B cell (primary cell): ENCODE measurements at regions not wholly inside any gene's neighbourhood (a gene's known extent, or its start where the extent isn't known, plus 50 kb on each side); places are given as distances from the start of the nearest gene placed in this dataset.

ENCODE experiments used
- ATAC-seq: fragments of 200-7000 bp; cut with Tn5 transposase; one replicate; pipeline ENCODE4 v1.10.0; 2021; ENCODE audit warnings: low read depth, mild to moderate bottlenecking, moderate number of reproducible peaks, moderate library complexity
- CTCF ChIA-PET: fragments of 350-600 bp; sonication (Branson Sonifier 250); formaldehyde crosslinking; loops from one replicate; lab custom pipeline; 2021; ENCODE audit warnings: antibody characterized with exemption, inconsistent platforms; lab: Charles Lee
- POLR2A ChIA-PET: fragments of 350-600 bp; sonication (Branson Sonifier 250); formaldehyde crosslinking; loops from one replicate; lab custom pipeline; 2021; ENCODE audit warnings: antibody characterized with exemption; lab: Charles Lee
- DNase-seq: peaks from one replicate; pipeline ENCODE4 v3.0.0; 2013
- H2AFZ ChIP-seq: 2 replicates; pipeline ENCODE4 v1.6.1; 2012; ENCODE audit warnings: mild to moderate bottlenecking, low read depth, low read length; ENCODE audit not compliant: insufficient read depth, poor library complexity, severe bottlenecking
- H3K27ac ChIP-seq, 2 donors: 1 replicate in 1 of 2; 2 replicates in 1 of 2; pipeline ENCODE4 v1.5.1; 2012 to 2013; ENCODE audit warnings: low read length in 2 of 2, mild to moderate bottlenecking in 2 of 2, moderate library complexity in 1 of 2
- H3K27me3 ChIP-seq, 4 experiments: fragments of 200-600 bp in 1 of 4; sonication (generic) in 1 of 4; replicated peaks in 1 of 4; 1 replicate in 2 of 4; 2 replicates in 2 of 4; pipeline versions ENCODE4 v1.6.1 to v1.7.0; 2013 to 2016; ENCODE audit warnings: low read length in 3 of 4, mild to moderate bottlenecking in 2 of 4, mixed read lengths in 1 of 4, moderate library complexity in 1 of 4; ENCODE audit not compliant: insufficient read depth in 4 of 4, control insufficient read depth in 3 of 4; ENCODE audit errors: control extremely low read depth in 1 of 4
- H3K36me3 ChIP-seq, 2 experiments: replicated peaks in 1 of 2; 1 replicate in 1 of 2; 2 replicates in 1 of 2; pipeline versions ENCODE4 v1.6.1 to v1.7.1; 2013; ENCODE audit warnings: low read length in 1 of 2; ENCODE audit not compliant: insufficient read depth in 2 of 2, control insufficient read depth in 1 of 2; ENCODE audit errors: control extremely low read depth in 1 of 2, extremely low read depth in 1 of 2
- H3K4me1 ChIP-seq, 2 donors: fragments of 200-600 bp in 1 of 2; sonication (generic) in 1 of 2; 1 replicate in 1 of 2; 2 replicates in 1 of 2; pipeline versions ENCODE4 v1.5.1 to v1.6.1; 2013 to 2017; ENCODE audit warnings: low read length in 2 of 2; ENCODE audit not compliant: control insufficient read depth in 2 of 2, insufficient read depth in 2 of 2
- H3K4me2 ChIP-seq: replicated peaks from 2 replicates; pipeline ENCODE3; 2012; ENCODE audit warnings: mild to moderate bottlenecking, low read depth, low read length; ENCODE audit not compliant: poor library complexity, severe bottlenecking
- H3K4me3 ChIP-seq, 5 experiments: fragments of 200-600 bp in 1 of 5; sonication (generic) in 1 of 5; 1 replicate in 3 of 5; 2 replicates in 2 of 5; pipeline versions ENCODE4 v1.5.1 to v1.7.0; 2011 to 2016; ENCODE audit warnings: low read length in 4 of 5, mild to moderate bottlenecking in 4 of 5, low read depth in 2 of 5, control low read depth in 1 of 5, moderate library complexity in 1 of 5; ENCODE audit not compliant: insufficient read depth in 1 of 5; ENCODE audit errors: control extremely low read depth in 1 of 5, extremely low read depth in 1 of 5
- H3K79me2 ChIP-seq: fragments of 200-600 bp; sonication (generic); one replicate; pipeline ENCODE4 v1.6.0; 2016; ENCODE audit warnings: low read length; ENCODE audit not compliant: control insufficient read depth, insufficient read depth
- H3K9ac ChIP-seq: fragments of 200-600 bp; sonication (generic); 2 replicates; pipeline ENCODE4 v1.6.1; 2017; ENCODE audit warnings: mild to moderate bottlenecking, low read length, moderate library complexity
- H3K9me3 ChIP-seq, 3 donors: one replicate each; pipeline versions ENCODE4 v1.6.1 to v1.7.1; 2013; ENCODE audit warnings: low read length in 2 of 3; ENCODE audit not compliant: control insufficient read depth in 2 of 3, insufficient read depth in 1 of 3; ENCODE audit errors: control extremely low read depth in 1 of 3
- H4K20me1 ChIP-seq: 2 replicates; pipeline ENCODE4 v1.6.0; 2012; ENCODE audit warnings: mild to moderate bottlenecking, low read length; ENCODE audit not compliant: insufficient read depth, control insufficient read depth, poor library complexity, severe bottlenecking
- H3K27ac Mint-ChIP-seq: one replicate; pipeline ENCODE4 v1.8.0; 2021; ENCODE audit warnings: mixed read lengths
- H3K27me3 Mint-ChIP-seq: one replicate; pipeline ENCODE4 v1.8.0; 2021; ENCODE audit warnings: mixed read lengths
- H3K4me1 Mint-ChIP-seq: one replicate; pipeline ENCODE4 v1.8.0; 2021; ENCODE audit warnings: mixed read lengths
- H3K4me3 Mint-ChIP-seq: one replicate; pipeline ENCODE4 v1.8.0; 2021; ENCODE audit warnings: mixed read lengths
- H3K9me3 Mint-ChIP-seq: one replicate; pipeline ENCODE4 v1.8.0; 2022; ENCODE audit warnings: mixed read lengths; ENCODE audit not compliant: insufficient read depth
- EZH2 ChIP-seq: IDR thresholded peaks from 2 replicates; pipeline ENCODE4 v1.6.1; 2012; ENCODE audit warnings: borderline replicate concordance, low read depth, mild to moderate bottlenecking, moderate library complexity, low read length; ENCODE audit not compliant: insufficient read depth, poor library complexity, severe bottlenecking
- WGBS: methylation state at CpG from one replicate; pipeline ENCODE4 v1.1.5; 2013; ENCODE audit warnings: missing lambda C conversion rate; ENCODE audit not compliant: insufficient coverage; 5-methylcytosine and 5-hydroxymethylcytosine counted together
- intact Hi-C: fragments of 100-400 bp; cut with micrococcal nuclease; formaldehyde crosslinking; loops from one replicate; pipeline ENCODE4 v1.10.0; 2022
- TF ChIP-seq, protein P1 (sequence below): fragments of 200-600 bp; IDR thresholded peaks from one replicate; pipeline ENCODE4 v1.8.0; 2022; ENCODE audit warnings: antibody characterized with exemption, mild to moderate bottlenecking

DNA sequence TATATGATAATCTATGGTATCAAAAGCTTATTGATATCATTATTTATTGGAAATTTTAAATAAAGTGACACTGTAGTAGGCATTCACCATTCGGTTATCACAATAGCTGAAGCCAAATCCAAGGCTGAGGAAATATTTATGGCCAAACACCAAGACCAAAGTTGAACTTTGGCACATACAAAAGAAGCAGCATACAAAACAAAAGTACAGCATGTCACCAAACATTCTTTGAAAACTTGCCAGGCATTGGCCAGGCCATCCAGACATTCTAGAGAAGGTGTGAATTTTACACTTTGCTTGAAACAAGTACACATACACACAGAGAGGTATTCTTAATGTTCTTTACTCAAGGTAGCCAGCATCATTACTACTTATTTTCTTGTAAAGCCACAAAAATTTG lies 544.4 kb upstream of the CXADR start:
- Histone ChIP-seq H2AFZ (no peak overlapping the region), H3K9ac (no peak overlapping the region), H3K4me3 (no peak overlapping the region), H3K36me3 (no peaks in the 10 kb centered on the region), H3K9me3 (peaks cover 1 to 4% (median 2%) of the 10 kb centered on the region in 3 donors), H3K4me2 (no peak overlapping the region), H3K27ac (no peak overlapping the region), H3K4me1 (no peaks in the 10 kb centered on the region), H3K27me3 (no peaks in the 10 kb centered on the region), H4K20me1 (no peaks in the 10 kb centered on the region), H3K79me2 (no peaks in the 10 kb centered on the region)
- no peak for ATAC-seq
- H3K4me3 Mint-ChIP-seq, result no peak overlapping the region
- no peak overlapping the region for H3K27ac Mint-ChIP-seq
- no peaks in the 10 kb centered on the region for H3K27me3 Mint-ChIP-seq
- POLR2A ChIA-PET, result no interaction called here
- intact Hi-C loops, result no loop called here
- no CpG with 5 or more reads among the region's 1 CpG for WGBS
- peaks cover 9% of the 10 kb centered on the region for H3K9me3 Mint-ChIP-seq
- TF ChIP-seq, protein P1, sequence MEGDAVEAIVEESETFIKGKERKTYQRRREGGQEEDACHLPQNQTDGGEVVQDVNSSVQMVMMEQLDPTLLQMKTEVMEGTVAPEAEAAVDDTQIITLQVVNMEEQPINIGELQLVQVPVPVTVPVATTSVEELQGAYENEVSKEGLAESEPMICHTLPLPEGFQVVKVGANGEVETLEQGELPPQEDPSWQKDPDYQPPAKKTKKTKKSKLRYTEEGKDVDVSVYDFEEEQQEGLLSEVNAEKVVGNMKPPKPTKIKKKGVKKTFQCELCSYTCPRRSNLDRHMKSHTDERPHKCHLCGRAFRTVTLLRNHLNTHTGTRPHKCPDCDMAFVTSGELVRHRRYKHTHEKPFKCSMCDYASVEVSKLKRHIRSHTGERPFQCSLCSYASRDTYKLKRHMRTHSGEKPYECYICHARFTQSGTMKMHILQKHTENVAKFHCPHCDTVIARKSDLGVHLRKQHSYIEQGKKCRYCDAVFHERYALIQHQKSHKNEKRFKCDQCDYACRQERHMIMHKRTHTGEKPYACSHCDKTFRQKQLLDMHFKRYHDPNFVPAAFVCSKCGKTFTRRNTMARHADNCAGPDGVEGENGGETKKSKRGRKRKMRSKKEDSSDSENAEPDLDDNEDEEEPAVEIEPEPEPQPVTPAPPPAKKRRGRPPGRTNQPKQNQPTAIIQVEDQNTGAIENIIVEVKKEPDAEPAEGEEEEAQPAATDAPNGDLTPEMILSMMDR, result no peak
- no peak for TF ChIP-seq EZH2
- no peaks in the 10 kb centered on the region for H3K4me1 Mint-ChIP-seq
- DNase-seq, result no peak
- CTCF ChIA-PET, result no interaction called here

DNA sequence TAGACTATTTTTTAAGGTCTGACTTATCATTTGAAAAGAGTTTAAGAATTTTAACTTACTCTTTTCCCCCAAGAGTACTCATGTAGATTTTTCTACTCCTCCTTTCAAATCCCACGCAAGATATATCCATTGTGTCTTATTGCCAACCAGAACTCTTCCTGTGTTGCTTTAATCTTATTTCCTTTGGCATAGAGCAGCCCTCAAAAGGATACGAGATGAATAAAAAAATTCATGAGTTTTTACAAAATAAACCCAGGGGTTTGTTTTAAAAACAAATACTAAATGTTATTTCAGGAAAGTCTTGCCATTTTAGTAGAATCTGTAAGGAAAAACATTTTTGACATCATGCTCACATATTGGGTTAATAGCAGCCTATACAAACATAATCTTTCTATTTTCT lies 543.2 kb upstream of the CXADR start:
- ATAC-seq, result no peak
- no peak overlapping the region for H3K4me3 ChIP-seq
- H3K9ac ChIP-seq, result no peak overlapping the region
- WGBS, result no CpG with 5 or more reads among the region's 2 CpGs
- no peak overlapping the region for H2AFZ ChIP-seq
- H3K79me2 ChIP-seq, result no peaks in the 10 kb centered on the region
- DNase-seq, result no peak
- ChIA-PET POLR2A (no interaction called here), CTCF (no interaction called here)
- no peaks in the 10 kb centered on the region for H4K20me1 ChIP-seq
- no peak overlapping the region for H3K27ac ChIP-seq
- H3K9me3 ChIP-seq, result peaks cover 1 to 4% (median 2%) of the 10 kb centered on the region in 3 donors
- no peaks in the 10 kb centered on the region for H3K27me3 ChIP-seq
- Mint-ChIP-seq H3K27me3 (no peaks in the 10 kb centered on the region), H3K27ac (no peak overlapping the region), H3K9me3 (peaks cover 10% of the 10 kb centered on the region), H3K4me1 (no peaks in the 10 kb centered on the region), H3K4me3 (no peak overlapping the region)
- intact Hi-C loops, result no loop called here
- H3K36me3 ChIP-seq, result no peaks in the 10 kb centered on the region
- TF ChIP-seq EZH2, result no peak
- TF ChIP-seq, protein P1, result no peak
- H3K4me1 ChIP-seq, result no peaks in the 10 kb centered on the region
- H3K4me2 ChIP-seq, result no peak overlapping the region
